ENCODE measurements at regions not wholly inside any gene's neighbourhood (a gene's known extent, or its start where the extent isn't known, plus 50 kb on each side); places are given as distances from the start of the nearest gene placed in this dataset.

- TF ChIP-seq POLR2AphosphoS5 (IDR thresholded peaks at IDR 0.05; ENCODE audit: borderline replicate concordance, low read depth, low read length) (no peak), EZH2 (IDR thresholded peaks at IDR 0.05) (no peak), FOXP2 (optimal IDR thresholded peaks at IDR 0.05; ENCODE audit: control extremely low read depth, extremely low read length, insufficient read depth) (no peak)
These were observed 627.0 kb upstream of the SYT4 start for GRCh38 chr18:43904209-43904837.

All from SK-N-MC (cell line).